IPS-NIHi7 (cell line): ENCODE measurements at regions not wholly inside any gene's neighbourhood (a gene's known extent, or its start where the extent isn't known, plus 50 kb on each side); places are given as distances from the start of the nearest gene placed in this dataset.

ENCODE experiments used
- DNase-seq: peaks from one replicate; pipeline ENCODE4 v3.0.0; 2012; ENCODE audit warnings: mixed read lengths; ENCODE audit errors: extremely low spot score

GRCh38 chr20:24815931-24816330 is 133.1 kb upstream of the CST7 start:
- no peak for DNase-seq

- DNase-seq = no peak
These were observed 132.6 kb upstream of the CST7 start for GRCh38 chr20:24816431-24816830.

- DNase-seq = no peak
These were observed 132.2 kb upstream of the CST7 start for GRCh38 chr20:24816907-24817306.

GRCh38 chr20:24817351-24817750 is 131.7 kb upstream of the CST7 start:
- no peak for DNase-seq

- DNase-seq = no peak
These were observed 131.0 kb upstream of the CST7 start for GRCh38 chr20:24818056-24818455.

GRCh38 chr20:24819331-24819965 is 129.6 kb upstream of the CST7 start:
- DNase-seq = no peak

- DNase-seq = no peak
These were observed 128.7 kb upstream of the CST7 start for GRCh38 chr20:24820345-24820744.

- no peak for DNase-seq
These were observed 127.7 kb upstream of the CST7 start for GRCh38 chr20:24821391-24821790.

- no peak for DNase-seq
These were observed 125.8 kb upstream of the CST7 start for GRCh38 chr20:24823176-24823784.

GRCh38 chr20:24823989-24824693 is 124.9 kb upstream of the CST7 start:
- DNase-seq = no peak

- DNase-seq = no peak
These were observed 123.5 kb upstream of the CST7 start for GRCh38 chr20:24825591-24825990.

GRCh38 chr20:24827603-24828295 is 121.3 kb upstream of the CST7 start:
- DNase-seq = no peak

GRCh38 chr20:24828992-24829648 is 119.9 kb upstream of the CST7 start:
- DNase-seq = no peak

- DNase-seq = no peak
These were observed 119.3 kb upstream of the CST7 start for GRCh38 chr20:24829649-24830370.

GRCh38 chr20:24830649-24831048 is 118.4 kb upstream of the CST7 start:
- no peak for DNase-seq

- DNase-seq = no peak
These were observed 117.8 kb upstream of the CST7 start for GRCh38 chr20:24831232-24831631.

- no peak for DNase-seq
These were observed 116.6 kb upstream of the CST7 start for GRCh38 chr20:24832518-24832917.

GRCh38 chr20:24833592-24833991 is 115.5 kb upstream of the CST7 start:
- DNase-seq = no peak

GRCh38 chr20:24834310-24834709 is 114.8 kb upstream of the CST7 start:
- DNase-seq = no peak

GRCh38 chr20:24835195-24835594 is 113.9 kb upstream of the CST7 start:
- DNase-seq = no peak

GRCh38 chr20:24836041-24836533 is 113.0 kb upstream of the CST7 start:
- no peak for DNase-seq
